Common myeloid progenitor, CD34-positive (primary cell): ENCODE measurements at regions not wholly inside any gene's neighbourhood (a gene's known extent, or its start where the extent isn't known, plus 50 kb on each side); places are given as distances from the start of the nearest gene placed in this dataset.
"Not testable (repeated sequence)": the region's sequence is repeated elsewhere in the genome, so short reads cannot be mapped to it uniquely, and the experiment has no call there.

Experiments
- CTCF ChIA-PET: fragments of 350-600 bp; sonication (Branson Sonifier 250); formaldehyde crosslinking; loops from one replicate; lab custom pipeline; 2021; ENCODE audit warnings: antibody characterized with exemption; lab: Charles Lee
- POLR2A ChIA-PET: fragments of 350-600 bp; sonication (Branson Sonifier 250); formaldehyde crosslinking; loops from one replicate; lab custom pipeline; 2021; ENCODE audit warnings: antibody characterized with exemption; lab: Charles Lee
- DNase-seq, 3 donors: peaks; one replicate each; pipeline versions ENCODE4 v3.0.0 to v3.0.0-alpha.2; 2013
- H3K27ac ChIP-seq, 2 experiments: 1 replicate in 1 of 2; 2 replicates in 1 of 2; pipeline ENCODE4 v1.7.0; 2013; ENCODE audit warnings: inconsistent platforms in 2 of 2, low read length in 2 of 2, mild to moderate bottlenecking in 2 of 2, low read depth in 1 of 2, moderate library complexity in 1 of 2; ENCODE audit not compliant: severe bottlenecking in 2 of 2, insufficient read depth in 1 of 2, poor library complexity in 1 of 2
- H3K27me3 ChIP-seq, 5 experiments: replicated peaks in 2 of 5; 1 replicate in 3 of 5; 2 replicates in 2 of 5; pipeline versions ENCODE4 v1.6.1 to v1.7.0; 2013; ENCODE audit warnings: low read length in 4 of 5, mild to moderate bottlenecking in 2 of 5, moderate library complexity in 2 of 5, inconsistent platforms in 1 of 5; ENCODE audit not compliant: insufficient read depth in 5 of 5, control insufficient read depth in 4 of 5
- H3K36me3 ChIP-seq, 4 experiments: 1 replicate in 2 of 4; 2 replicates in 2 of 4; pipeline versions ENCODE4 v1.6.1 to v1.7.0; 2013; ENCODE audit warnings: low read length in 3 of 4, control low read depth in 1 of 4, mild to moderate bottlenecking in 1 of 4; ENCODE audit not compliant: control insufficient read depth in 4 of 4, insufficient read depth in 4 of 4
- H3K4me1 ChIP-seq, 4 experiments: 1 replicate in 3 of 4; 2 replicates in 1 of 4; pipeline versions ENCODE4 v1.6.1 to v1.7.1; 2013; ENCODE audit warnings: low read length in 3 of 4, mild to moderate bottlenecking in 3 of 4, control low read depth in 1 of 4, inconsistent platforms in 1 of 4, moderate library complexity in 1 of 4; ENCODE audit not compliant: control insufficient read depth in 4 of 4, insufficient read depth in 4 of 4; ENCODE audit errors: control extremely low read depth in 1 of 4
- H3K4me3 ChIP-seq, 7 experiments: 1 replicate in 4 of 7; 2 replicates in 3 of 7; pipeline versions ENCODE4 v1.5.1 to v1.7.0; 2013; ENCODE audit warnings: mild to moderate bottlenecking in 7 of 7, low read length in 6 of 7, moderate library complexity in 6 of 7, inconsistent platforms in 2 of 7, low read depth in 2 of 7, control low read depth in 1 of 7; ENCODE audit not compliant: insufficient read depth in 4 of 7, control insufficient read depth in 1 of 7; ENCODE audit errors: extremely low read depth in 1 of 7
- H3K9me3 ChIP-seq, 5 experiments: 1 replicate in 4 of 5; 2 replicates in 1 of 5; pipeline versions ENCODE4 v1.6.1 to v1.7.1; 2013; ENCODE audit warnings: low read length in 4 of 5, mild to moderate bottlenecking in 2 of 5, inconsistent platforms in 1 of 5, low read depth in 1 of 5, moderate library complexity in 1 of 5; ENCODE audit not compliant: control insufficient read depth in 4 of 5, insufficient read depth in 2 of 5; ENCODE audit errors: control extremely low read depth in 1 of 5
- WGBS: methylation state at CpG from one replicate; pipeline ENCODE4 v1.1.5; 2013; ENCODE audit not compliant: insufficient coverage; 5-methylcytosine and 5-hydroxymethylcytosine counted together

DNA sequence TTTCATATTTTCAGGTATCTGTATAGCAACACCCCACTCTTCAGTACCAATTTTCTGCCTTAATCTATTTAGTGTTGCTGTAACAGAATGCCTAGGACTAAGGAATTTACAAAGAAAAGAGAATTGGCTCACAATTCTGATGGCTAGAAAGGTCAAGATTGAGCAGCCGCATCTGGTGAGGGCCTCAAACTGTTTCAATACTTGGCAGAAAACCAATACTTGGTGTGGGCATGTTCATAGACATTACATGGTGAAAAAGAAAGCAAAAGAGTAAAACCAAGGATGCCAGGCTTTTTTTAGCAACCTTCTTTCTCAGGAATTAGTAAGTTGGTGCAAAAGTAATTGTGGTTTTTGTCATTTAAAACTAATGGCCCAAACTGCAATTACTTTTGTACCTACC, 1041.1 kb upstream of the CDH6 start:
- no peak overlapping the region for H3K4me3 ChIP-seq
- CTCF ChIA-PET = no interaction called here
- no peaks in the 10 kb centered on the region for H3K4me1 ChIP-seq
- no peaks in the 10 kb centered on the region for H3K9me3 ChIP-seq
- H3K27me3 ChIP-seq = no peaks in the 10 kb centered on the region
- 100% methylated on average over 1 of the region's 1 CpG for WGBS
- no peak overlapping the region for H3K27ac ChIP-seq
- DNase-seq = no peak
- no peaks in the 10 kb centered on the region for H3K36me3 ChIP-seq
- POLR2A ChIA-PET = no interaction called here

DNA sequence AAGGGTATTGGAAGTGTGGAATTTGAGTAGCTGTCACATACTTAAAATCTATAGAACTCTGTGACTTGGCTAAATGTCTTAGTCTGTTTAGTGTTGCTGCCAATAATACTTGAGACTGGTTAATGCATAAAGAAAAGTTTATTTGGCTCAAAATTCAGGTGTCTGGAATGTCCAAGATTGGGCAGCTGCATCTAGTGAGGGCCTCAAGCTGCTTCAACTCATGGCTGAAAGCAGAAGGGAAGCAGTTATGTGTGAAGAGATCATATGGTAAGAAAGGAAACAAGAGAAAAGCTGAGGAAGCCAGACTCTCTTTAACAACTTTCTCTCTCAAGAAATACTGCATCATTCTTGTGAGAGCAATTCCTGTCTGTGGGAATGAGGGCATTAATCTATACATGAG, 1043.3 kb upstream of the CDH6 start:
- ChIA-PET CTCF (interaction anchor here (1.1 kb wide), 1 partner anchor 15 kb away, joined by 3 read pairs; no protein-coding TSS in a partner anchor), POLR2A (no interaction called here)
- H3K4me3 ChIP-seq = no peak overlapping the region
- no peaks in the 10 kb centered on the region for H3K36me3 ChIP-seq
- no peaks in the 10 kb centered on the region for H3K27me3 ChIP-seq
- H3K4me1 ChIP-seq = no peaks in the 10 kb centered on the region
- H3K9me3 ChIP-seq = no peaks in the 10 kb centered on the region
- H3K27ac ChIP-seq = no peak overlapping the region
- no peak for DNase-seq

DNA sequence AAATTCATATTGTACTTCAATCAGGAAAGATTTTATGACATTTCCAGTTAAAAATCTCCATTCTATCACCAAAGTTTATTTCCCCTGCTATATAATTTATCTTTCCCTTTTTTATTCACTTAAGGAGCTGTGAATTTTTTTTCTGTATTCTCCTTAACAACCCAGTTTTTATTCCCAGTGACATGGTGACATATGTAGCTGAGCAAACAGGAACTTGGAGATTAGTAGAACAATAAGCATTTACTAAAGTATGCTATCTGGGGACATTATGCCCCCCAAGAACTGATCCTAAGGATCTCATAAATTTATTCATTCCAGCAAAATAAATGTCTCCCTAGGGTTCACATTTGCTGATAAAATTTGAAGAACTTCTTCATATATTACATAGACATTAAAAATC, 1044.0 kb upstream of the CDH6 start:
- no peak for DNase-seq
- no peaks in the 10 kb centered on the region for H3K27me3 ChIP-seq
- ChIA-PET POLR2A (no interaction called here), CTCF (interaction anchor here (1.1 kb wide), 1 partner anchor 16 kb away, joined by 3 read pairs; no protein-coding TSS in a partner anchor)
- H3K4me3 ChIP-seq = no peak overlapping the region
- H3K9me3 ChIP-seq = no peaks in the 10 kb centered on the region
- no peaks in the 10 kb centered on the region for H3K4me1 ChIP-seq
- no peak overlapping the region for H3K27ac ChIP-seq
- no peaks in the 10 kb centered on the region for H3K36me3 ChIP-seq

- POLR2A ChIA-PET = no interaction called here
- 40% methylated on average over 1 of the region's 1 CpG for WGBS
These were observed 1045.5 kb upstream of the CDH6 start for GRCh38 chr5:30147976-30148375.

DNA sequence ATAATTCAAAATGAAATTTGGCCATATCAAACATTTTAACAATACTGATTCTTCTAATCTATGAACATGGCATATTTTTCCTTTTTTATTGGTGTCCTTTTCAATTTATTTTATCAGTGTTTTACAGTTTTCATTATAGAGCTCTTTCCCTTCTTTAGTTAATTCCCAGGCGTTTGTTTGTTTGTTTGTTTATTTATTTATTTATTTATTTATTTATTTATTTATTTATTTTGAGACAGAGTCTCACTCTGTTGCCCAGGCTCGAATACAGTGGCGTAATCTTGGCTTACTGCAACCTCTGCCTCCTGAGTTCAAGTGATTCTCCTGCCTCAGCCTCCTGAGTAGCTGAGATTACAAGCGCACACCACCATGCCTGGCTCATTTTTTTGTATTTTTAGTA, 1049.4 kb upstream of the CDH6 start:
- H3K4me1 ChIP-seq, POLR2A ChIA-PET, H3K9me3 ChIP-seq, CTCF ChIA-PET, H3K4me3 ChIP-seq, H3K27ac ChIP-seq, H3K36me3 ChIP-seq, H3K27me3 ChIP-seq, DNase-seq: not testable (repeated sequence)
- 94% methylated on average over 3 of the region's 4 CpGs for WGBS

More at GRCh38 chr5:30147976-30148375, 1045.5 kb upstream of the CDH6 start:
- no peak overlapping the region for H3K27ac ChIP-seq
- DNase-seq = no peak
- CTCF ChIA-PET = no interaction called here
- H3K9me3 ChIP-seq = no peaks in the 10 kb centered on the region
- H3K4me1 ChIP-seq = no peaks in the 10 kb centered on the region
- no peak overlapping the region for H3K4me3 ChIP-seq
- H3K36me3 ChIP-seq = no peaks in the 10 kb centered on the region
- H3K27me3 ChIP-seq = no peaks in the 10 kb centered on the region

GRCh38 chr5:30142432-30142831, 1051.1 kb upstream of the CDH6 start:
- WGBS = 75% methylated on average over 4 of the region's 4 CpGs
- Histone ChIP-seq H3K27me3 (no peaks in the 10 kb centered on the region), H3K9me3 (peaks cover 0 to 5% (median 0%) of the 10 kb centered on the region in 5 experiments), H3K4me1 (no peaks in the 10 kb centered on the region), H3K36me3 (no peaks in the 10 kb centered on the region), H3K4me3 (no peak overlapping the region), H3K27ac (no peak overlapping the region)
- CTCF ChIA-PET = no interaction called here
- no peak for DNase-seq
- POLR2A ChIA-PET = no interaction called here

DNA sequence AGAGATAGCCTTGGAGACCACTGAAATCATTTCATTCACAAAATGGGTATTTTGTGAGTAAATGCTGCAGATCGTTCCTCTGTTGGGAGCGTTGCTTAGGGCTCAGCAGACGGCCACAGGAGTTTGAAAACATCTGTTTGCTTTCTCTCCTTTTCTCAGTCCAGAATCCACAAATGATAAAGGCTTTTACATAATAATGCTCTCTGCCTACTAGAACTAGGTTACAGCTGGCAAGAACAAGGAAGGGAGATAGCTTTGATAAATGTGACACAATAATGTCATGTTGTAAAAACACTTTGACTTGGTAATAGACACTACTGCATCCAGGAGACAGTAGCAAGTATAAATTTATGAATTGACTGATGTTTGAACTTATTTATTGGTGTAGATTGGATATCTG, 1072.4 kb upstream of the CDH6 start:
- WGBS = no CpG with 5 or more reads among the region's 3 CpGs
- ChIA-PET CTCF (no interaction called here), POLR2A (no interaction called here)
- DNase-seq = no peak
- H3K36me3 ChIP-seq = no peaks in the 10 kb centered on the region
- H3K27ac ChIP-seq = no peak overlapping the region
- no peaks in the 10 kb centered on the region for H3K4me1 ChIP-seq
- H3K9me3 ChIP-seq = no peaks in the 10 kb centered on the region
- no peaks in the 10 kb centered on the region for H3K27me3 ChIP-seq
- H3K4me3 ChIP-seq = no peak overlapping the region
